ENCODE measurements at regions not wholly inside any gene's neighbourhood (a gene's known extent, or its start where the extent isn't known, plus 50 kb on each side); places are given as distances from the start of the nearest gene placed in this dataset. TPM values are rescaled to one million over a fixed set of nuclear protein-coding genes. Genes with fewer than 3 reads are reported as not detected.

Small RNA genes lying in the stretch of these regions (small RNA-seq; reads per million reads assigned to genes)
- not detected for gene RNU6-555P (ENCODE audit: insufficient read length, low read depth, low replicate concordance)
